IPS DF 19.7 (cell line): ENCODE measurements at regions not wholly inside any gene's neighbourhood (a gene's known extent, or its start where the extent isn't known, plus 50 kb on each side); places are given as distances from the start of the nearest gene placed in this dataset.

Experiments used
- DNase-seq: peaks from one replicate; pipeline ENCODE4 v3.0.0-alpha.2; 2013; ENCODE audit warnings: low read depth, low spot score

- DNase-seq: no peak
These were observed 98.3 kb upstream of the ANKRD50 start for GRCh38 chr4:124810827-124811226.

DNA sequence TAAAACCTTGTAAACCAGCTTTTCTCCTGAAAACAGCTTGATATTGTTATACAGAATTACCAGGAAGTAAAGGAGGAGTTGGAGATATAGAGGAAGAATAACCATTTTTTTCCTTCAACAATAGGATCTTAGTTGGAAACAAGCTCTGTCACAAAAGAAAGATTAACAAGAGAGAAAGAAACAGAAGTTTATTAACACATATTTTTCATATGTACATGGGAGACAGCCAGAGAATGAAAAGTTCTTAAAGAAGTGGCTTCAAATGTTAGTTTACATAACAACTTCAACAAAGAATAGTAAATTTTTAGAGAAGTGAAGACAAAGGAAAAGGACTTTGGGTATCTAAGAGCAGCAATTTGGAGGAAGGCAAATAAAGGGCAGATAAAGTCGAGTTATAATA is 94.9 kb upstream of the ANKRD50 start:
- DNase-seq: no peak

- no peak for DNase-seq
These were observed 93.9 kb upstream of the ANKRD50 start for GRCh38 chr4:124806403-124806802.

GRCh38 chr4:124804584-124804983 is 92.1 kb upstream of the ANKRD50 start:
- no peak for DNase-seq

GRCh38 chr4:124804041-124804440 is 91.5 kb upstream of the ANKRD50 start:
- no peak for DNase-seq

DNA sequence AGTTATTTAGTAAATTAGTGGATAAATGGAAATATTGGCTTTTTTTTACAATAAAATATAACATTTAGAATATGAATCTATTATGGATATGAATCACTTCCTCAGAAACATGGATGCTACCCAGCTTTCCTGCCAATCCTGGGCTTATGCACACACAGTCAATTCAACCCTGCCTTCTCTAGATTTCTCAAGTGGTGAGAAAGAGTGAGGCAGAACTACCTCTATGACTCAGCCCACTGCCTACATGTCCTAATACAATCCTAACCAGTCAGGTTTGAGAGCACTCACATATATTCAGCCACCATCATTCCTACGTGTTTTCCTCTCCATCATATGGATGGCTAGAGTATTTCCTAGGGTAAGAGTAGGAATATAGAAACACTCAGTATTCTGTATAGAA is 91.1 kb upstream of the ANKRD50 start:
- no peak for DNase-seq

GRCh38 chr4:124803026-124803425 is 90.5 kb upstream of the ANKRD50 start:
- DNase-seq: no peak

GRCh38 chr4:124797223-124797622 is 84.7 kb upstream of the ANKRD50 start:
- DNase-seq: no peak

DNA sequence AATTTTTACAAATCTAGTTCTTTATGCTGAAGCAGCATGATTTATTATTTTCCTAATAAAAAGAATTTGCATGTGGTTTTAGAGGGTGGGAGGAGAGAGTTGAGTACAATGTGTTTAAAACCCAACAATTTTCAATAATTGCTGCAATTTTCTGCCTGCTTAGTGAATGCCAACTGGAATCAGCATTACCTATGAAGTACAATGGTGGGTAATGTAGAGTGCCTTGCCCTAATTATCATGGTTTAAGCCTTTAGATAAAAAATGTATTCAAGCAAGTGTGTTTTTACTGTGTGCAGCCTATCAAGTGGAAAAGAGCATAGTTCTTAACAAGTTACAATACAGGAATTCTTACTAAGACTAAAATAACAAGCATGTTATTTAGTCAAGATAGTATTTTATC is 77.9 kb upstream of the ANKRD50 start:
- DNase-seq: no peak

- DNase-seq: no peak
These were observed 74.1 kb upstream of the ANKRD50 start for GRCh38 chr4:124786634-124787033.

DNA sequence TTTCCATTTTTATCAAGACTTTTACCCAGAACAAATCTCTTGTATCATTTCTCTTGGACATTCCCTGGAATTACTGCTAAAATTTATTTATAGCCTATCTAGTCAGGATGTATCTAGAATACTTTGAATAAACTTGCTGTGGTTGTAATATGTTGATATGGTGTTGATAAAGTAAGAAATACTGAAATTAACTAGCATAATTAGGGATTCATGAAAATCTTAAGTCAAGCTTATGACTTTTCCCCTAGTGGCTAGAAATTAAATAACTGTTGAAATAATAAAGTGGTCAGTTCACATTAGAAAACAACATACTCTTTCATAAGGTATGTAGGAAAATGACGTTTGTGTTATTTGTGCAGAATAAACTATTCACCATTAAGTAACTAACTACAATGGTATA is 73.1 kb upstream of the ANKRD50 start:
- no peak for DNase-seq

- DNase-seq: no peak
These were observed 71.3 kb upstream of the ANKRD50 start for GRCh38 chr4:124783847-124784246.

GRCh38 chr4:124777007-124777406 is 64.5 kb upstream of the ANKRD50 start:
- DNase-seq: no peak

DNA sequence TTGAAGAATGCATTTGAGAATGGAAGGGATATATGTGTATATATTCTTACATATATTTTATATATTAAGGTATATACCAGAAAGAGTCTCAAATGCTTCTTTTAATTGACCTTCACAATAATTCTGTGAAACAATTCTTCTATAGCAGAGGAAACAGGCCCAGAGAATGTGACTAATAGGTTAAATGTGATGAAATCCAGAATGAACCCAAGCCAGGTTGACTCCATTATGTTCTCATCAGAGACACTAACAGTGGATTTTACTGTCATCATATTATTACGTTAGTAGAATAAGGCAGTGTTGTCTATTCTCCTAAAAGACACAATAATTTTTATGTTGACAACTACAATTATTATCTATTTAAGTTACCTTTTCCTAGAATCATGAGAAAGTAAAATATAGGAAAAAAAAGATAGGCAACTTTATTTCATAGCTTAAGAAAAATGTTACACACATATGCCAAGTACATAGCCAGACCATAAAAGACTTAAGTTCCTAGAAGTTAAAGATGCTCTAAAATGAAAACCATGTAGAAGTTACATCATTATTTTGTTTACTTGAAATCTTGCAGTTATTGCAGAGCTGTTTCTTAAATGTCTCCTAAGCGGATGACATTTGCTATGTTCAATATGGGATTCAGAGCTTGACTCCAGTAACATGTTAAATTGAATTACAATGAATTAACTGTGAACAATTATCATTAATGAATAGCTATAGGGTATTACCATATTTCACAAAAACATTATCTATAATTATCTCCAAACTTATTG is 56.2 kb upstream of the ANKRD50 start:
- DNase-seq: no peak

GRCh38 chr4:124762956-124763355 is 50.4 kb upstream of the ANKRD50 start:
- DNase-seq: no peak
